SK-N-SH (cell line): ENCODE measurements at regions not wholly inside any gene's neighbourhood (a gene's known extent, or its start where the extent isn't known, plus 50 kb on each side); places are given as distances from the start of the nearest gene placed in this dataset.
"Not testable (repeated sequence)": the region's sequence is repeated elsewhere in the genome, so short reads cannot be mapped to it uniquely, and the experiment has no call there.

Experiments used
- CTCF ChIA-PET: fragments of 300-600, 350-600 bp; formaldehyde crosslinking; extraction: SDS; loops from one replicate; lab custom pipeline; 2021; lab: Yijun Ruan, JAX
- POLR2A ChIA-PET: fragments of 350-600 bp; sonication (Branson Sonifier 250); formaldehyde crosslinking; extraction: SDS; loops from one replicate; lab custom pipeline; 2020; ENCODE audit warnings: antibody characterized with exemption, inconsistent platforms; lab: Yijun Ruan, JAX
- DNase-seq: peaks from one replicate; pipeline ENCODE4 v3.0.0; 2012
- H2AFZ ChIP-seq: fragments of 200-600 bp; sonication (generic); 2 replicates; pipeline ENCODE4 v1.8.1; 2016; ENCODE audit warnings: antibody characterized with exemption, mild to moderate bottlenecking, low read depth
- H3F3A ChIP-seq: fragments of 200-600 bp; sonication (generic); replicated peaks from 2 replicates; pipeline ENCODE3; 2016; ENCODE audit warnings: antibody characterized with exemption, mild to moderate bottlenecking; ENCODE audit not compliant: insufficient read depth
- H3K27ac ChIP-seq, 2 experiments: fragments of 200-500 bp in 1 of 2; fragments of 200-600 bp in 1 of 2; sonication (Bioruptor generic) in 1 of 2; sonication (generic), shearing (Covaris generic) in 1 of 2; 2 replicates each; pipeline versions ENCODE4 v1.5.1 to v1.6.1; 2014 to 2016; ENCODE audit warnings: low read depth in 2 of 2, inconsistent platforms in 1 of 2, low read length in 1 of 2, mild to moderate bottlenecking in 1 of 2, mixed read lengths in 1 of 2
- H3K27me3 ChIP-seq: fragments of 200-600 bp; sonication (generic), shearing (Covaris generic); 2 replicates; pipeline ENCODE4 v1.6.1; 2016; ENCODE audit warnings: mixed run types; ENCODE audit not compliant: insufficient read depth
- H3K36me3 ChIP-seq, 2 experiments: fragments of 200-500 bp in 1 of 2; fragments of 200-600 bp in 1 of 2; sonication (Bioruptor generic) in 1 of 2; sonication (generic) in 1 of 2; replicated peaks in 1 of 2; 2 replicates each; pipeline versions ENCODE3 to v1.5.1; 2014 to 2016; ENCODE audit warnings: low read length in 1 of 2, mild to moderate bottlenecking in 1 of 2; ENCODE audit not compliant: insufficient read depth in 2 of 2, control insufficient read depth in 1 of 2
- H3K4me1 ChIP-seq, 2 experiments: fragments of 200-500 bp in 1 of 2; fragments of 200-600 bp in 1 of 2; sonication (Bioruptor generic) in 1 of 2; sonication (generic), shearing (Covaris generic) in 1 of 2; 2 replicates each; pipeline versions ENCODE4 v1.5.1 to v1.6.1; 2014 to 2016; ENCODE audit warnings: low read depth in 1 of 2, low read length in 1 of 2, mixed run types in 1 of 2; ENCODE audit not compliant: insufficient read depth in 2 of 2, control insufficient read depth in 1 of 2
- H3K4me2 ChIP-seq: fragments of 200-600 bp; sonication (generic), shearing (Covaris generic); 2 replicates; pipeline ENCODE4 v1.6.1; 2017; ENCODE audit warnings: mixed run types
- H3K4me3 ChIP-seq, 2 experiments: fragments of 200-500 bp in 1 of 2; fragments of 200-600 bp in 1 of 2; sonication (Bioruptor generic) in 1 of 2; sonication (generic), shearing (Covaris generic) in 1 of 2; 2 replicates each; pipeline versions ENCODE4 v1.5.1 to v1.8.1; 2014 to 2016; ENCODE audit warnings: low read depth in 2 of 2, inconsistent platforms in 1 of 2, low read length in 1 of 2, mild to moderate bottlenecking in 1 of 2, mixed read lengths in 1 of 2, moderate library complexity in 1 of 2
- H3K79me2 ChIP-seq: fragments of 200-600 bp; sonication (generic); 2 replicates; pipeline ENCODE4 v1.8.1; 2017; ENCODE audit warnings: mild to moderate bottlenecking; ENCODE audit not compliant: insufficient read depth
- H3K9ac ChIP-seq: fragments of 200-600 bp; sonication (generic); 2 replicates; pipeline ENCODE4 v1.6.1; 2017; ENCODE audit warnings: mixed run types
- H3K9me2 ChIP-seq: fragments of 200-600 bp; sonication (generic); 2 replicates; pipeline ENCODE4 v1.6.1; 2017; ENCODE audit warnings: mixed run types
- H3K9me3 ChIP-seq: fragments of 200-600 bp; sonication (generic); 2 replicates; pipeline ENCODE4 v1.6.1; 2017; ENCODE audit warnings: mixed run types, mild to moderate bottlenecking, moderate library complexity
- H4K20me1 ChIP-seq: fragments of 200-600 bp; sonication (generic); 2 replicates; pipeline ENCODE4 v1.6.1; 2017; ENCODE audit warnings: mild to moderate bottlenecking, mixed run types; ENCODE audit not compliant: insufficient read depth
- CHD2 ChIP-seq: fragments of 150-350 bp; IDR thresholded peaks from 2 replicates; pipeline ENCODE4 v1.6.1; 2018; ENCODE audit warnings: low read length; ENCODE audit not compliant: partially characterized antibody
- ELF1 ChIP-seq: IDR thresholded peaks from 2 replicates; pipeline ENCODE4 v1.4.0; 2012
- EP300 ChIP-seq, 2 experiments: IDR thresholded peaks; 2 replicates each; pipeline versions ENCODE4 v1.4.0 to v1.6.1; 2012; ENCODE audit warnings: borderline replicate concordance in 1 of 2, low read depth in 1 of 2, low read length in 1 of 2
- EZH2phosphoT487 ChIP-seq: fragments of 200-600 bp; sonication (generic); IDR thresholded peaks from 2 replicates; pipeline ENCODE4 v1.6.1; 2017; ENCODE audit warnings: low read depth, mixed run types, mild to moderate bottlenecking, antibody characterized with exemption, moderate library complexity, borderline replicate concordance
- FOXJ3 ChIP-seq: sonication (generic); formaldehyde crosslinking; IDR thresholded peaks from 2 replicates; pipeline ENCODE4 v1.5.1; 2020; ENCODE audit warnings: mild to moderate bottlenecking, missing genetic modification reagents
- FOXM1 ChIP-seq: IDR thresholded peaks from 2 replicates; pipeline ENCODE4 v1.4.0; 2012; ENCODE audit warnings: low read depth, mild to moderate bottlenecking
- GABPA ChIP-seq: IDR thresholded peaks from 2 replicates; pipeline ENCODE4 v1.4.0; 2012; ENCODE audit warnings: low read depth, mild to moderate bottlenecking
- IRF3 ChIP-seq: fragments of 150-350 bp; IDR thresholded peaks from 2 replicates; pipeline ENCODE4 v1.6.1; 2016; ENCODE audit warnings: mild to moderate bottlenecking, low read depth, low read length
- JUND ChIP-seq: IDR thresholded peaks from 2 replicates; pipeline ENCODE4 v1.4.0; 2012
- MAX ChIP-seq: IDR thresholded peaks from 2 replicates; pipeline ENCODE4 v1.4.0; 2012; ENCODE audit warnings: low read depth
- MEF2A ChIP-seq: IDR thresholded peaks from 2 replicates; pipeline ENCODE4 v1.4.0; 2012; ENCODE audit warnings: low read depth, borderline replicate concordance
- NFIC ChIP-seq: IDR thresholded peaks from 2 replicates; pipeline ENCODE4 v1.4.0; 2012; ENCODE audit warnings: borderline replicate concordance
- NRF1 ChIP-seq: IDR thresholded peaks from 2 replicates; pipeline ENCODE4 v1.6.1; 2012; ENCODE audit warnings: low read depth, mild to moderate bottlenecking, low read length
- PBX3 ChIP-seq: IDR thresholded peaks from 2 replicates; pipeline ENCODE4; 2012
- POLR2AphosphoS5 ChIP-seq: IDR thresholded peaks from 2 replicates; pipeline ENCODE4 v1.6.1; 2012; ENCODE audit warnings: low read depth, low read length
- RAD21 ChIP-seq: IDR thresholded peaks from 2 replicates; pipeline ENCODE4 v1.6.1; 2012; ENCODE audit warnings: mild to moderate bottlenecking, low read length
- REST ChIP-seq: IDR thresholded peaks from 2 replicates; pipeline ENCODE4 v1.6.1; 2012; ENCODE audit warnings: mild to moderate bottlenecking, low read depth, low read length, moderate library complexity
- SIN3A ChIP-seq: IDR thresholded peaks from 2 replicates; pipeline ENCODE4 v1.6.1; 2012; ENCODE audit warnings: low read depth, mild to moderate bottlenecking, low read length, moderate library complexity, borderline replicate concordance
- TAF1 ChIP-seq: IDR thresholded peaks from 2 replicates; pipeline ENCODE4 v1.6.1; 2012; ENCODE audit warnings: low read depth, mild to moderate bottlenecking, low read length, moderate library complexity, borderline replicate concordance
- WGBS: methylation state at CpG from one replicate; pipeline ENCODE4 v1.1.6; 2017; ENCODE audit warnings: low lambda C conversion rate; 5-methylcytosine and 5-hydroxymethylcytosine counted together

- H4K20me1 ChIP-seq, DNase-seq, CTCF ChIA-PET: not testable (repeated sequence)
Measured at GRCh38 chr4:82301390-82301789, 72.4 kb downstream of the HNRNPD start.

GRCh38 chr4:82293304-82293703 is 80.5 kb downstream of the HNRNPD start:
- no peak overlapping the region for H2AFZ ChIP-seq
- H4K20me1 ChIP-seq = no peaks in the 10 kb centered on the region
- H3K4me3 ChIP-seq = no peak overlapping the region
- H3K27ac ChIP-seq = no peak overlapping the region
- POLR2A ChIA-PET = no interaction called here
- no peaks in the 10 kb centered on the region for H3K79me2 ChIP-seq
- 14% methylated on average over 2 of the region's 2 CpGs for WGBS
- no peaks in the 10 kb centered on the region for H3K9me3 ChIP-seq
- H3K4me1 ChIP-seq = no peaks in the 10 kb centered on the region
- H3K9ac ChIP-seq = no peak overlapping the region
- TF ChIP-seq EP300 (IDR thresholded peaks at IDR 0.05; ENCODE audit: borderline replicate concordance in 1 of 2, low read depth in 1 of 2, low read length in 1 of 2) (no peak), SIN3A (no peak), FOXM1 (no peak), JUND (no peak), GABPA (no peak), TAF1 (no peak), CHD2 (no peak), POLR2AphosphoS5 (no peak), PBX3 (no peak), NFIC (no peak), IRF3 (no peak), ELF1 (no peak), MEF2A (no peak), EZH2phosphoT487 (no peak), NRF1 (no peak), FOXJ3 (CRISPR knock-in tag) (no peak), MAX (no peak), REST (no peak), RAD21 (no peak)
- TF ChIP-seq, all 33 proteins: peak for 0
- Histone ChIP-seq H3K27me3 (peaks cover 6% of the 10 kb centered on the region; the same call in 1 of the 2 replicates), H3F3A (peaks cover 5% of the 10 kb centered on the region), H3K4me2 (no peak overlapping the region), H3K36me3 (no peaks in the 10 kb centered on the region), H3K9me2 (no peaks in the 10 kb centered on the region)
- no peak for DNase-seq
- CTCF ChIA-PET = no interaction called here

More at GRCh38 chr4:82301390-82301789, 72.4 kb downstream of the HNRNPD start:
- H3K4me3 ChIP-seq, H3K27ac ChIP-seq, POLR2A ChIA-PET, H3K4me1 ChIP-seq, H3K9me3 ChIP-seq, H3K9ac ChIP-seq, H3K36me3 ChIP-seq, H3K9me2 ChIP-seq, H3K79me2 ChIP-seq, H3K4me2 ChIP-seq, H3K27me3 ChIP-seq, H2AFZ ChIP-seq, H3F3A ChIP-seq: not testable (repeated sequence)
